Central memory CD8-positive, alpha-beta T cell (primary cell): ENCODE measurements at regions not wholly inside any gene's neighbourhood (a gene's known extent, or its start where the extent isn't known, plus 50 kb on each side); places are given as distances from the start of the nearest gene placed in this dataset.
"Not testable (repeated sequence)": the region's sequence is repeated elsewhere in the genome, so short reads cannot be mapped to it uniquely, and the experiment has no call there.

Source experiments
- ATAC-seq: fragments of 150-1000 bp; cut with Tn5 transposase; replicated peaks from 2 replicates; pipeline ENCODE4 v1.10.0; 2022; ENCODE audit warnings: mild to moderate bottlenecking, moderate FRiP score, moderate number of reproducible peaks; ENCODE audit not compliant: poor library complexity, severe bottlenecking; ENCODE audit errors: extremely low read depth
- DNase-seq, 2 donors: peaks; one replicate each; pipeline ENCODE4 v3.0.0; 2021; ENCODE audit warnings: low spot score in 2 of 2
- H3K27ac Mint-ChIP-seq: one replicate; pipeline ENCODE4 v1.8.0; 2022; ENCODE audit warnings: low read depth, mild to moderate bottlenecking, moderate library complexity, mixed read lengths
- H3K27me3 Mint-ChIP-seq: one replicate; pipeline ENCODE4 v1.8.0; 2022; ENCODE audit warnings: mixed read lengths
- H3K36me3 Mint-ChIP-seq: one replicate; pipeline ENCODE4 v1.8.0; 2022; ENCODE audit warnings: mild to moderate bottlenecking, moderate library complexity, mixed read lengths; ENCODE audit not compliant: insufficient read depth
- H3K4me1 Mint-ChIP-seq: one replicate; pipeline ENCODE4 v1.8.0; 2022; ENCODE audit warnings: mixed read lengths
- H3K4me3 Mint-ChIP-seq: one replicate; pipeline ENCODE4 v1.8.0; 2022; ENCODE audit warnings: mild to moderate bottlenecking, moderate library complexity, mixed read lengths
- H3K9me3 Mint-ChIP-seq: one replicate; pipeline ENCODE4 v1.8.0; 2022; ENCODE audit warnings: mixed read lengths

DNA sequence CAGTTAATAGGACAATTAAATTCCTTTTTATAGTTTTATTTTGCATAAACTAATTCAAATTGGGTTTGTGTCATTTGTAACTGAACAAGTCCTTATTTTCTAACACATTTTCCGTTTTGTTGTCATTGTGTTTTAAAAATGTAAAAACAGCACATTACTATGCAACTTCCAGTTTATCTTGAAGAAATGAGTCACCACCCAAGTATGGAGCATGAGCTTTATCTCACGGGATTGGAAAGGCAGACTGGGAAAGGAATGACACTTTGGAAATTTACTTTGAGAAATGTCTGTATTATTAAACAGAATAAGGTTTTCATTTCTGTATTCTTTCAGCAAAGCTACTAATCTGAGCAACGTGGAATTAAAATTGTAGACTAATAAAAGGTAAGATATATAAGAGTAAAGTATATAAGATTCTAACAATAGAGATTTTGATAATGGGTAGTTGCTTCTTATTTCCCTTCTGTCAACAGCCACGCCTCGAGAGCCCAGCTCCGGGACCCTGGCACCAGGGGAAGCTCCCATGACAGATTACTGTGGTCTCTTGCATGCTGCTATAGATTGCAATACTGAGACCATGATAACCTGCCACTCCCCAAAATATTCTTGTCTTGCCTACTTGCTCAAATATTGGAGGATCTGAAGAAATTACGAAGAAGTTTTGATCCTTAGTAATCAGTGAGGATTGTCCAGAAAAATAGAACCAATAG is 433.1 kb downstream of the CHSY3 start:
- no peaks in the 10 kb centered on the region for H3K27me3 Mint-ChIP-seq
- H3K27ac Mint-ChIP-seq, result no peak overlapping the region
- H3K4me1 Mint-ChIP-seq, result no peaks in the 10 kb centered on the region
- H3K36me3 Mint-ChIP-seq, result no peaks in the 10 kb centered on the region
- no peak for ATAC-seq
- DNase-seq, result no peak
- H3K4me3 Mint-ChIP-seq, result no peak overlapping the region
- peaks cover 17% of the 10 kb centered on the region for H3K9me3 Mint-ChIP-seq

DNA sequence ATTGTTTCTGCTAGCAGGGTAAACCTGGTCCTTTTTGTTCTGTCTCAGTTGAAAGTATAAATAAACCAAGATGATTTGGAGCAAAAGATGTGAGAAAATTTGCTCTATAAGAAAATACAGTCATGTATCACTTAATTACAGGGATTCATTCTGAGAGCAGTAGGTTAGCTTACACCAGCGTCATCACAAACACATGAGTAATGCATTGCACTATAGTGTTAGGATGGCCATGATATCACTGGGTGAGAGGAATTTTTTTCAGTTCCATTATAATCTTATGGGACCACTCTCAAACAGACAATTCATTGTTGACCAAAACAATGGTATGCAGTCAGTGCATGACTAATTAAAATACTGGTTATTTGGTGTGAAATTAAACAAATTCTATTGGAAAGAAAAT is 430.9 kb downstream of the CHSY3 start:
- Mint-ChIP-seq H3K9me3 (peaks cover 13% of the 10 kb centered on the region), H3K27ac (no peak overlapping the region), H3K4me3 (no peak overlapping the region), H3K27me3 (no peaks in the 10 kb centered on the region), H3K4me1 (no peaks in the 10 kb centered on the region), H3K36me3 (no peaks in the 10 kb centered on the region)
- no peak for ATAC-seq
- no peak for DNase-seq

GRCh38 chr5:130333089-130333488 is 428.8 kb downstream of the CHSY3 start:
- Mint-ChIP-seq H3K4me1 (no peaks in the 10 kb centered on the region), H3K4me3 (no peak overlapping the region), H3K27ac (no peak overlapping the region), H3K27me3 (no peaks in the 10 kb centered on the region), H3K9me3 (peaks cover 7% of the 10 kb centered on the region), H3K36me3 (no peaks in the 10 kb centered on the region)
- no peak for DNase-seq
- no peak for ATAC-seq

- H3K4me3 Mint-ChIP-seq, result no peak overlapping the region
- no peak overlapping the region for H3K27ac Mint-ChIP-seq
- no peaks in the 10 kb centered on the region for H3K36me3 Mint-ChIP-seq
- peaks cover 7% of the 10 kb centered on the region for H3K9me3 Mint-ChIP-seq
- DNase-seq, result no peak
- ATAC-seq, result no peak
- no peaks in the 10 kb centered on the region for H3K27me3 Mint-ChIP-seq
- no peaks in the 10 kb centered on the region for H3K4me1 Mint-ChIP-seq
These were observed 427.1 kb downstream of the CHSY3 start for GRCh38 chr5:130331332-130331731.

DNA sequence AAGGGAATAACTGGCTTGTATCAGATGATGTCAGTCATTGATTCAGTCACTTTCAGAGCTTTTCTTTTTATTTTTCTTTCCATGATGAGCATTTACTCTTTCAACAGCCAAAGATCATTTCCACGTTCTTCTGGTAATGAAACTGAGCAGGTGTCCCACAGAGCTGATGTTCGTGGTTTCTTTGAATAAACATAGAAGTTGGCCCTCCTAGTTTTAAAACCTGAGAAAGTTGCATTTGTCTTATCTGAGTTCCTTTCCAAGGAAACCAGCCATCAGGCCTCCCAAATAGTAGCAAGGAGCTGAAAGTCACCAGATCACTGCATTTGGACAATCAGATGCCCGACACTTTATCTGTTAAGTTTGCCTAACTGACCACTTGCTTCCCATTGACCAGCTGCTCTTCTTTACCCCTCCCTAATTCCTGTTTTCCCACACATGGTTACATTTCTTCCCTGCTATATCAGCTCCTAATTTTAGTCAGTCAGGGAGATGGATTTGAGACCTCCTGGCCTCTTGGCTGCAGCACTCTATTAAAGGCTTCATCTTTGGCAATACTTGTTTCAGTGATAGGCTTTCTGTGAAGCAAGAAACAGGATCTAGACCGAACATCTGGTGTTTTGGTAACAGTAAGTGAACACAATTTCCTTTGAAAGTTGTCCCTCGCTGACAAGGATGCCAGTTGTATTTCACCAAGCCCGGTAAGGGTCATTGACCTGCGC is 420.8 kb downstream of the CHSY3 start:
- Mint-ChIP-seq H3K27me3 (no peaks in the 10 kb centered on the region), H3K4me3 (no peak overlapping the region), H3K9me3 (peaks cover 11% of the 10 kb centered on the region), H3K36me3 (no peaks in the 10 kb centered on the region), H3K27ac (no peak overlapping the region), H3K4me1 (no peaks in the 10 kb centered on the region)
- DNase-seq, result no peak
- ATAC-seq, result no peak

- no peaks in the 10 kb centered on the region for H3K36me3 Mint-ChIP-seq
- H3K4me3 Mint-ChIP-seq, result no peak overlapping the region
- no peak overlapping the region for H3K27ac Mint-ChIP-seq
- peaks cover 11% of the 10 kb centered on the region for H3K9me3 Mint-ChIP-seq
- ATAC-seq (no peak), DNase-seq (no peak)
- H3K27me3 Mint-ChIP-seq, result no peaks in the 10 kb centered on the region
- H3K4me1 Mint-ChIP-seq, result no peaks in the 10 kb centered on the region
These were observed 419.7 kb downstream of the CHSY3 start for GRCh38 chr5:130323804-130324454.

- H3K27ac Mint-ChIP-seq, result no peak overlapping the region
- H3K27me3 Mint-ChIP-seq, result no peaks in the 10 kb centered on the region
- no peaks in the 10 kb centered on the region for H3K4me1 Mint-ChIP-seq
- ATAC-seq (no peak), DNase-seq (no peak)
- H3K9me3 Mint-ChIP-seq, result peaks cover 11% of the 10 kb centered on the region
- no peaks in the 10 kb centered on the region for H3K36me3 Mint-ChIP-seq
- no peak overlapping the region for H3K4me3 Mint-ChIP-seq
These were observed 417.7 kb downstream of the CHSY3 start for GRCh38 chr5:130321931-130322330.

DNA sequence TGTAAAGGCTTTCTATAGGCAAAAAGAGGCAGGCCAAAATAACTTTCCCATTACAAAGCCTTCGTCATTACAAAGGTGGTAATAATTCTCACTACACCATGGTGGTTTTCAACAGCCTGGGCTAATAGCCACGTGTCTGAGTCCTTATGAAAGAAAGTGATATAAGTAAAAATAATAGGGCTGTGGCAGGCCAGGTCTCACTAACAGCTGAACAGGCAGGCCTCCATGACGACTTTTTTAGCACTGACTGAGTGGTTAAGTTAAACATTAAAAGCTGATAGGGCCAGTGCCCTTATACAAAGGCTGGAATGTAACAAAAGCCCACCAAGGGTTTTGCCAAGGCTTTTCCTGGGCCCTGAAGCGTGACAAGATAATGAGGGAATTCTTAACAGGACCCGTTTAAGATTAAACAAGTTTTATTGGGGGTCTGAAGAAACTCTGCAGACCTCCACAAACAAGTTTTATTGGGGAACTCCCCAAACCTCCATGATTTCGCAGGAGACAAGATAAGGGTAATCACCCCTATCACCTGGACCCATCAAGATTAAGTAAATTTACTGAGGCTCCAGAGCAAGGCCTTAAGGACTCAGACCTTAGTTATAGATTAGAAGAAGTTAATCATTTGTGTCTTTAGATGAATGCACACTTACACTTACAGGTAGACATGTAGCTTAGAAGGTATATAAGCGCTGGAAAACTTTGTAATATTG is 412.9 kb downstream of the CHSY3 start:
- Mint-ChIP-seq H3K4me3 (no peak overlapping the region), H3K27ac (no peak overlapping the region), H3K9me3 (no peaks in the 10 kb centered on the region), H3K4me1 (no peaks in the 10 kb centered on the region), H3K36me3 (no peaks in the 10 kb centered on the region), H3K27me3 (no peaks in the 10 kb centered on the region)
- no peak for DNase-seq
- no peak for ATAC-seq

- Mint-ChIP-seq H3K36me3 (no peaks in the 10 kb centered on the region), H3K9me3 (no peaks in the 10 kb centered on the region), H3K27ac (no peak overlapping the region), H3K4me1 (no peaks in the 10 kb centered on the region), H3K27me3 (no peaks in the 10 kb centered on the region), H3K4me3 (no peak overlapping the region)
- ATAC-seq, result no peak
- DNase-seq, result no peak
These were observed 391.0 kb downstream of the CHSY3 start for GRCh38 chr5:130295235-130295634.

- H3K4me3 Mint-ChIP-seq, H3K27ac Mint-ChIP-seq, ATAC-seq, H3K36me3 Mint-ChIP-seq, H3K4me1 Mint-ChIP-seq, DNase-seq, H3K9me3 Mint-ChIP-seq, H3K27me3 Mint-ChIP-seq: not testable (repeated sequence)
These were observed 390.5 kb downstream of the CHSY3 start for GRCh38 chr5:130294798-130295197.

DNA sequence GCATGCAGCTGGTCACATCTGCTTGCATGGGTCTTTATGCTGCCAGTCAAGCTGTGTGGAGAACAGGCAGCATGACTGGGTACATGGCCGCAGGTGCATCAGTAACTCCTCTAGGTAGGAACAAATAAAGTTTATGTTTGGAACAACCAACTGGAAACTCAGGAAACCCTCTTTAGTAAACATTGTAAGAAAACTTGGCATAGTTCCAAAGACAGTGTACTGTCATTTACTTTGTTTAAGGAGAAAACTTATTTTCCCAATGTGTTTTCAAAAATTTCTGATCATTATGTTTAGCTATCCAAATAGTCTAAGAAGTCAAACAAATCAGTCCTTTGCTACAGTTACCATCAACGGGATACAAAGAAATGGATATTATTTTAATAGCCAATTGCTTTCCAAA is 386.0 kb downstream of the CHSY3 start:
- no peaks in the 10 kb centered on the region for H3K9me3 Mint-ChIP-seq
- ATAC-seq (no peak), DNase-seq (no peak)
- no peaks in the 10 kb centered on the region for H3K36me3 Mint-ChIP-seq
- no peaks in the 10 kb centered on the region for H3K27me3 Mint-ChIP-seq
- H3K4me3 Mint-ChIP-seq, result no peak overlapping the region
- no peak overlapping the region for H3K27ac Mint-ChIP-seq
- no peaks in the 10 kb centered on the region for H3K4me1 Mint-ChIP-seq

- Mint-ChIP-seq H3K4me3 (no peak overlapping the region), H3K4me1 (no peaks in the 10 kb centered on the region), H3K36me3 (no peaks in the 10 kb centered on the region), H3K27ac (no peak overlapping the region), H3K9me3 (no peaks in the 10 kb centered on the region), H3K27me3 (no peaks in the 10 kb centered on the region)
- ATAC-seq (no peak), DNase-seq (no peak)
These were observed 385.1 kb downstream of the CHSY3 start for GRCh38 chr5:130289132-130290088.
